GM12878 (cell line): ENCODE measurements at regions not wholly inside any gene's neighbourhood (a gene's known extent, or its start where the extent isn't known, plus 50 kb on each side); places are given as distances from the start of the nearest gene placed in this dataset.

ENCODE experiments used
- ATAC-seq: fragments of 200-7000 bp; cut with Tn5 transposase; 3 replicates; pipeline ENCODE4 v1.9.1; 2020; ENCODE audit warnings: mild to moderate bottlenecking, moderate library complexity
- BruUV-seq: library from RNA; stranded (reverse); fragments of 400-500 nt; replicated peaks from 2 replicates; lab custom pipeline; 2021; lab: Mats Ljungman, UMichigan
- CTCF ChIA-PET: fragments of 300-600 bp; sonication (Branson Sonifier 250); formaldehyde crosslinking; extraction: SDS; loops from one replicate; lab custom pipeline; 2021; ENCODE audit warnings: inconsistent platforms; lab: Yijun Ruan, JAX
- POLR2A ChIA-PET: fragments of 350-600 bp; formaldehyde crosslinking; extraction: SDS; loops from one replicate; lab custom pipeline; 2021; ENCODE audit warnings: inconsistent platforms; lab: Charles Lee
- RAD21 ChIA-PET: fragments of 300-600 bp; sonication (Branson Sonifier 250); formaldehyde crosslinking; loops from one replicate; lab custom pipeline; 2023; ENCODE audit warnings: antibody characterized with exemption; ENCODE audit not compliant: unreplicated experiment; lab: Charles Lee
- SMC1A ChIA-PET: fragments of 300-600 bp; sonication (Branson Sonifier 250); formaldehyde crosslinking; loops from one replicate; lab custom pipeline; 2023; ENCODE audit not compliant: unreplicated experiment, uncharacterized antibody; lab: Charles Lee
- DNase-seq: peaks from one replicate; pipeline ENCODE4 v3.0.0-alpha.2; 2011; ENCODE audit warnings: low read depth, low spot score
- FAIRE-seq: peaks from 3 replicates; lab custom pipeline; 2011; peaks lifted over from hg19 to GRCh38; lab: Jason Lieb, UNC
- H2AFZ ChIP-seq: 2 replicates; pipeline ENCODE4 v1.6.0; 2011; ENCODE audit warnings: low read depth, low read length, control low read depth; ENCODE audit not compliant: control insufficient read depth
- H3K27ac ChIP-seq: 2 replicates; pipeline ENCODE4 v1.5.1; 2011; ENCODE audit warnings: control low read depth; ENCODE audit not compliant: control insufficient read depth, insufficient read depth
- H3K27me3 ChIP-seq, 2 experiments: replicated peaks in 1 of 2; 2 replicates each; pipeline versions ENCODE4 v1.6.0 to v1.6.1; 2011; ENCODE audit warnings: low read length in 1 of 2; ENCODE audit not compliant: control insufficient read depth in 2 of 2, insufficient read depth in 2 of 2
- H3K36me3 ChIP-seq, 2 experiments: 2 replicates each; pipeline ENCODE4 v1.5.1; 2011; ENCODE audit warnings: low read length in 1 of 2; ENCODE audit not compliant: control insufficient read depth in 2 of 2, insufficient read depth in 2 of 2
- H3K4me1 ChIP-seq: 2 replicates; pipeline ENCODE4 v1.6.1; 2011; ENCODE audit warnings: mild to moderate bottlenecking, low read length, moderate library complexity, mixed read lengths; ENCODE audit not compliant: control insufficient read depth, insufficient read depth
- H3K4me2 ChIP-seq: 2 replicates; pipeline ENCODE4 v1.6.0; 2011; ENCODE audit warnings: control low read depth; ENCODE audit not compliant: control insufficient read depth, insufficient read depth
- H3K4me3 ChIP-seq: fragments of 200-600 bp; sonication (generic); 2 replicates; pipeline ENCODE4 v1.5.1; 2016
- H3K79me2 ChIP-seq: 2 replicates; pipeline ENCODE4 v1.6.0; 2011; ENCODE audit warnings: low read length; ENCODE audit not compliant: control insufficient read depth, insufficient read depth
- H3K9ac ChIP-seq: 2 replicates; pipeline ENCODE4 v1.8.0; 2011; ENCODE audit warnings: low read length, control low read depth, mixed read lengths; ENCODE audit not compliant: control insufficient read depth, insufficient read depth
- H3K9me3 ChIP-seq: replicated peaks from 3 replicates; pipeline ENCODE4 v1.5.1; 2011; ENCODE audit warnings: mild to moderate bottlenecking, low read length; ENCODE audit not compliant: control insufficient read depth, insufficient read depth
- H4K20me1 ChIP-seq: 2 replicates; pipeline ENCODE4 v1.6.0; 2011; ENCODE audit not compliant: control insufficient read depth, insufficient read depth
- ATF7 ChIP-seq: fragments of 450-650 bp; IDR thresholded peaks from 2 replicates; pipeline ENCODE4 v1.6.1; 2016; ENCODE audit warnings: low read depth, mild to moderate bottlenecking
- BCLAF1 ChIP-seq: fragments of 450-650 bp; IDR thresholded peaks from 2 replicates; pipeline ENCODE4 v1.6.1; 2017; ENCODE audit warnings: antibody characterized with exemption, mild to moderate bottlenecking, moderate library complexity
- DPF2 ChIP-seq: fragments of 450-650 bp; IDR thresholded peaks from 2 replicates; pipeline ENCODE4 v1.6.1; 2017; ENCODE audit warnings: mild to moderate bottlenecking
- NBN ChIP-seq: fragments of 450-650 bp; IDR thresholded peaks from 2 replicates; pipeline ENCODE4 v1.6.1; 2016
- POLR2AphosphoS2 ChIP-seq: IDR thresholded peaks from 2 replicates; pipeline ENCODE4 v1.6.1; 2011; ENCODE audit warnings: low read depth, mild to moderate bottlenecking, low read length, improper control_type of control experiment, moderate library complexity
- SP1 ChIP-seq: IDR thresholded peaks from one replicate; pipeline ENCODE4 v1.6.1; 2011; ENCODE audit warnings: low read depth, low read length
- TCF12 ChIP-seq: IDR thresholded peaks from 2 replicates; pipeline ENCODE4 v1.6.1; 2011; ENCODE audit warnings: low read depth, mild to moderate bottlenecking, low read length
- ZBED1 ChIP-seq: IDR thresholded peaks from 2 replicates; pipeline ENCODE4 v1.6.1; 2016; ENCODE audit warnings: borderline replicate concordance
- WGBS: methylation state at CpG from one replicate; pipeline ENCODE4 v1.1.6; 2016; ENCODE audit warnings: low lambda C conversion rate; ENCODE audit not compliant: insufficient replicate concordance, insufficient coverage; ENCODE audit errors: missing lambda C conversion rate; 5-methylcytosine and 5-hydroxymethylcytosine counted together
- in situ Hi-C: fragments of 300-500 bp; cut with MboI; formaldehyde crosslinking; loops from 9 replicates; pipeline ENCODE4 v1.14.3; 2018; ENCODE audit warnings: mixed read lengths
- intact Hi-C: fragments of 100-400 bp; cut with micrococcal nuclease; formaldehyde crosslinking; loops from one replicate; pipeline ENCODE4 v1.14.2; 2022; ENCODE audit not compliant: unreplicated experiment
- TF ChIP-seq, protein P1 (sequence below): fragments of 450-650 bp; formaldehyde crosslinking; IDR thresholded peaks from 2 replicates; pipeline ENCODE4 v1.4.0; 2022; ENCODE audit warnings: mild to moderate bottlenecking, moderate library complexity

DNA sequence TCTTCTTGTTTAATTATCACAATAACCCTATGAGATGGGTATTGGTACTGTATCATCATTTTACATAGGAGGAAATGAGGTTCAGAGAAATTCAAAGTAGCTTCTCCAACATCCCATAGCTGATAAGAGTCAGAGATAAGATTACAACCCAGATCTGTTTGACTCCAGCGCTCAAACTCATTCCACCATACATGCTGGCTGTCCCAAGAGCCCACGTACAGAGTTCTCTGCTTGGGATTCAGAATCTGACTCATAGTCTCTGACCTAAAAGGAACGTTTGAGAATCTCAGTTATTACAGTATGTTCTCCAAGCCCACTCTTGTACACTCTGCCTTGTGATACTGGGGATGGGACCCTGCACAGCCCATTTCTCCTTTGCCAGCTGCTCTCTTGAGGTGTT is 90.2 kb downstream of the TMEM215 start:
- in situ Hi-C loops, result no loop called here
- DNase-seq (no peak), FAIRE-seq (no peak), ATAC-seq (no peak)
- no peaks in the 10 kb centered on the region for H4K20me1 ChIP-seq
- H3K4me3 ChIP-seq, result no peak overlapping the region
- ChIA-PET POLR2A (no interaction called here), RAD21 (no interaction called here), SMC1A (no interaction called here), CTCF (no interaction called here)
- no peaks in the 10 kb centered on the region for H3K9me3 ChIP-seq
- TF ChIP-seq ZBED1 (no peak), BCLAF1 (no peak)
- WGBS, result 2% methylated on average over 3 of the region's 3 CpGs
- no peaks in the 10 kb centered on the region for H3K79me2 ChIP-seq
- intact Hi-C loops, result no loop called here
- no TSS peak for BruUV-seq
- no peaks in the 10 kb centered on the region for H3K36me3 ChIP-seq
- no peak overlapping the region for H3K27ac ChIP-seq
- no peak overlapping the region for H3K4me2 ChIP-seq
- H3K27me3 ChIP-seq, result peaks cover 0 to 2% of the 10 kb centered on the region in 2 experiments; a peak in 1 of 4 replicates
- no peak overlapping the region for H2AFZ ChIP-seq
- H3K4me1 ChIP-seq, result no peaks in the 10 kb centered on the region
- H3K9ac ChIP-seq, result no peak overlapping the region

- no TSS peak for BruUV-seq
- CTCF ChIA-PET, result interaction anchor here (1.2 kb wide), 1 partner anchor 93 kb away, joined by 4 read pairs; no protein-coding TSS in a partner anchor
- H3K4me2 ChIP-seq, result no peak overlapping the region
- no peak for TF ChIP-seq BCLAF1
- no peak for TF ChIP-seq SP1
- TF ChIP-seq ATF7, result no peak
- no peak for TF ChIP-seq NBN
- TF ChIP-seq POLR2AphosphoS2, result no peak
- no peak for TF ChIP-seq DPF2
- no peak for TF ChIP-seq TCF12
- TF ChIP-seq, protein P1, sequence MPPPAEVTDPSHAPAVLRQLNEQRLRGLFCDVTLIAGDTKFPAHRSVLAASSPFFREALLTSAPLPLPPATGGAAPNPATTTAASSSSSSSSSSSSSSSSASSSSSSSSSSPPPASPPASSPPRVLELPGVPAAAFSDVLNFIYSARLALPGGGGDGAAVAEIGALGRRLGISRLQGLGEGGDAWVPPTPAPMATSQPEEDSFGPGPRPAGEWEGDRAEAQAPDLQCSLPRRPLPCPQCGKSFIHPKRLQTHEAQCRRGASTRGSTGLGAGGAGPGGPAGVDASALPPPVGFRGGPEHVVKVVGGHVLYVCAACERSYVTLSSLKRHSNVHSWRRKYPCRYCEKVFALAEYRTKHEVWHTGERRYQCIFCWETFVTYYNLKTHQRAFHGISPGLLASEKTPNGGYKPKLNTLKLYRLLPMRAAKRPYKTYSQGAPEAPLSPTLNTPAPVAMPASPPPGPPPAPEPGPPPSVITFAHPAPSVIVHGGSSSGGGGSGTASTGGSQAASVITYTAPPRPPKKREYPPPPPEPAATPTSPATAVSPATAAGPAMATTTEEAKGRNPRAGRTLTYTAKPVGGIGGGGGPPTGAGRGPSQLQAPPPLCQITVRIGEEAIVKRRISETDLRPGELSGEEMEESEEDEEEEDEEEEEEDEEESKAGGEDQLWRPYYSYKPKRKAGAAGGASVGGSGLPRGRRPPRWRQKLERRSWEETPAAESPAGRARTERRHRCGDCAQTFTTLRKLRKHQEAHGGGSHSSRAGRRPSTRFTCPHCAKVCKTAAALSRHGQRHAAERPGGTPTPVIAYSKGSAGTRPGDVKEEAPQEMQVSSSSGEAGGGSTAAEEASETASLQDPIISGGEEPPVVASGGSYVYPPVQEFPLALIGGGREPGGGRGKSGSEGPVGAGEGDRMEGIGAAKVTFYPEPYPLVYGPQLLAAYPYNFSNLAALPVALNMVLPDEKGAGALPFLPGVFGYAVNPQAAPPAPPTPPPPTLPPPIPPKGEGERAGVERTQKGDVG (CRISPR knock-in tag), result no peak
Observed at GRCh38 chr9:32875242-32875641, 91.9 kb downstream of the TMEM215 start.

More at GRCh38 chr9:32875242-32875641, 91.9 kb downstream of the TMEM215 start:
- no peaks in the 10 kb centered on the region for H3K9me3 ChIP-seq
- H2AFZ ChIP-seq, result no peak overlapping the region
- RAD21 ChIA-PET, result no interaction called here
- FAIRE-seq (no peak), ATAC-seq (no peak), DNase-seq (no peak)
- in situ Hi-C loops, result no loop called here
- intact Hi-C loops, result no loop called here
- no peaks in the 10 kb centered on the region for H3K36me3 ChIP-seq
- WGBS, result 100% methylated on average over 1 of the region's 1 CpG
- H3K79me2 ChIP-seq, result no peaks in the 10 kb centered on the region
- no peak overlapping the region for H3K9ac ChIP-seq
- SMC1A ChIA-PET, result interaction anchor here (0.7 kb wide), 1 partner anchor 15 kb away, joined by 3 read pairs; no protein-coding TSS in a partner anchor
- H3K4me3 ChIP-seq, result no peak overlapping the region
- peaks cover 0 to 2% of the 10 kb centered on the region in 2 experiments; a peak in 1 of 4 replicates for H3K27me3 ChIP-seq
- POLR2A ChIA-PET, result no interaction called here
- no peaks in the 10 kb centered on the region for H4K20me1 ChIP-seq
- H3K4me1 ChIP-seq, result no peaks in the 10 kb centered on the region
- no peak overlapping the region for H3K27ac ChIP-seq
